ENCODE measurements at regions not wholly inside any gene's neighbourhood (a gene's known extent, or its start where the extent isn't known, plus 50 kb on each side); places are given as distances from the start of the nearest gene placed in this dataset.
A peak's percentile ranks its signal among the peaks of the same experiment; 100 is the strongest.
"Not testable (repeated sequence)": the region's sequence is repeated elsewhere in the genome, so short reads cannot be mapped to it uniquely, and the experiment has no call there.

DNA sequence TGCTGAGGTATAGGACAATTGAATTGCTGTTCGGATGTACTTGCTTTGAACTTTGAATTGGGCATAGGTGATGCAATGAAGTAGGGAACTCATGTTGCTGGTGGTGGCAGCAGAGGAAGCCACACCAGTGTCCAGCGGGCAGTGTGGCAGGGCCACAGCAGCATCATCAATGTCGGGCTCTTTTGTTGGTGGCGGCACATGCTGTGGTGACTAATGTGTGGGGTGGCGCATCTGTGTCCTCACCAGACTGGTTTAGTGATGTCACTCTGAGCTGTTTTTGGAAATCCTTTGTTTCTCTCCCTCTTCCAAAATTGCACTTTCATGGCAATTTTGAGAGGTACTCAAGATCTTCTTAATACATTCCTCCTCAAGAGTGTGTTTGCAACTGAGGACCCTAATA lies 187.6 kb downstream of the ETNK1 start:
- no peak for DNase-seq

GRCh38 chr12:22821985-22822384 lies 197.0 kb downstream of the ETNK1 start:
- DNase-seq, result no peak

DNA sequence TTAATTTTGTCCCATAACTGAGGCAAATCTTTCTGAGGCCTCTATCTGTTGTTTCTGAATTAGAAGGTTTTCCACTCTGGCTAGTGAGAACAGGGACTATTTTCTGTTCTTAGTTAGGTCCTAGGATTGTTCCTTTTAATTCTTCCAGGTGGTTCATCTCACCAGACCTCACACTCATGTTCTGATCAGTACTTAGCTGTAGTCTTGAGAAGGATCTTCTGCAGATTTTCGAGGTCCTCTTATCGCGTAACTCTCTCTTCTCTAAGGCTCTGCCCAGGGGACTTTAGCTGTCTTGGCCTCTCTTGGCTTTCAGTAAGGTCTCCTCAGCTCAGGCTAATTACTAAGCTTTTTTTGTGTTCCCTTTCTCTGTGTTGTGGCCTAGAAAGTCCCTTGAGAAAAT lies 201.1 kb downstream of the ETNK1 start:
- no peak for DNase-seq

DNA sequence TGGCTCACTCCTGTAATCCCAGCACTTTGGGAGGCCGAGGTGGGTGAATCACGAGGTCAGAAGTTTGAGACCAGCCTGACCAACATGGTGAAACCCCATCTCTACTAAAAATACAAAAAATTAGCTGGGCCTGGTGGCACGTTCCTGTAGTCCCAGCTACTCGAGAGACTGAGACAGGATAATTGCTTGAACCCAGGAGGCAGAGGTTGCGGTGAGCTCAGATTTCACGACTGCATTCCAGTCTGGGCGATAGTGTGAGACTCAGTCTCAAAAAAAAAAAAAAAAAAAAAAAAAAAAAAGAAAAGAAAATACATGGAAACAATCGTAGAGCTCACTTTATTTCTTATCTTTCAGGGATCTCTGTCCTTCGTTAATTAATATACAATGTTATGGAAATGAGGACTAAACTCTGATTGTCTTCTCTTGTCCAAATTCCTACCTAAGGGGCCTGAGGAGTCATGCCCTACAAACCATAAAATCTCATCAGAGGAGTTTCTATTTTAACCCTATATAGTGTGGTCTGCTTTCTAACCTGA lies 201.5 kb downstream of the ETNK1 start:
- not testable (repeated sequence) for DNase-seq

DNA sequence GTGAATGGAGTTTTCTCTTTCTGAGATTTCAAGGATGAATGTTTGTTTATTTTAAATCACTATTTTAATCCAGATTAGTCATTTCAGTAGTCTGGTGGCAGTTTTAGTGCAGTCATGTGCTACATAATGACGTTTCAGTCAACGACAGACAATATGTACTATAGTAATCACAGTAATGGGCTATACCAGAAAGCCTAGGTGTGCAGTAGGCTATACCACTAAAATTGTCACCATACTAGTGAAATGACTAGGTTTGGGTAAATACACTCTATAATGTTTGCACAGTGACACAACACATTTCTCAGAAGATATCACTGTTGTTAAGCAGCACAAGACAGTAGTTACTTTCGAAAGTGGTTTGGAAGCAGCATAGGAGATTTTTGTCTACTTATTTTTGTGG lies 203.1 kb downstream of the ETNK1 start:
- no peak for DNase-seq

- DNase-seq, result no peak
Observed at GRCh38 chr12:22835431-22835830, 210.5 kb downstream of the ETNK1 start.

- DNase-seq, result no peak
Observed at GRCh38 chr12:22850185-22850584, 225.2 kb downstream of the ETNK1 start.

DNA sequence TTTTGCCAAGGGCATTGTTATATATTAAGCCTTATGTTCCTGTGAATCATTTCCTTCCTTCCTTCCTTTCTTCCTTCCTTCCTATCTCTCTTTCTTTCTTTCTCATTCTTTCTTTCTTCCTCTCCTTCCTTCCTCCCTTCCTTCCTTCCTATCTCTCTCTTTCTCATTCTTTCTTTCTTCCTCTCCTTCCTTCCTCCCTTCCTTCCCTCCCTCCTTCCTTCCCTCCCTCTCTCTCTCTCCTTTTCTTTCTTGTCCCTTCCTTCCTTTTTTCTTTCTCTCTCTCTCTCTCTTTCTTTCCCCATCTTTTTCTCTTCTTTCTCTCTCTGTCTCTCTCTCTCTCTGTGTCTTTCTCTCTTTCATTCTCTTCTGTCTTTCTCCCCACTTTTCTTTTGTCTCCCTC lies 226.6 kb downstream of the ETNK1 start:
- DNase-seq, result no peak

GRCh38 chr12:22855456-22855855 lies 230.5 kb downstream of the ETNK1 start:
- DNase-seq, result no peak

GRCh38 chr12:22856178-22856577 lies 231.2 kb downstream of the ETNK1 start:
- DNase-seq, result peak; percentile 11 to 80 (median 25)

GRCh38 chr12:22858849-22859570 lies 234.0 kb downstream of the ETNK1 start:
- no peak for DNase-seq

DNA sequence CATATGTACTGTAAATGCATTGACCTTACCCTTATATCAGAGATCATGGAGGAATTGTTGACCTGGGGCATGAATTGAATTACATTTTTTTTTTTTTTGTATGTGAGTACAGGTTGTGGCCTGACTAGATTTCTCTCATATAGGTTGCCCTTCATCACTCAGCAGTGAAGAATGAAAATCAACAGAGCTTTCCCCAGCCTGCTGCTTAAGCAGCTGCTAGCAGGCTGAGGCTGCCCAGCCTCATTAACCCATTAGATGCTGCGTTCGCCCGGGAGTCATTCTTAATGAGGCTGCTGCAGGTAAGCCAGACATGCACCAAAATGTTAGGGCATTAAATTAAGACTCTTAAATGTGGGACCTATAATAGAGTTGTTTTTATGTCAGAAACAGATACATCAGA lies 236.0 kb downstream of the ETNK1 start:
- peak in 2 of 3 experiments; percentile 39 to 57 for DNase-seq

DNA sequence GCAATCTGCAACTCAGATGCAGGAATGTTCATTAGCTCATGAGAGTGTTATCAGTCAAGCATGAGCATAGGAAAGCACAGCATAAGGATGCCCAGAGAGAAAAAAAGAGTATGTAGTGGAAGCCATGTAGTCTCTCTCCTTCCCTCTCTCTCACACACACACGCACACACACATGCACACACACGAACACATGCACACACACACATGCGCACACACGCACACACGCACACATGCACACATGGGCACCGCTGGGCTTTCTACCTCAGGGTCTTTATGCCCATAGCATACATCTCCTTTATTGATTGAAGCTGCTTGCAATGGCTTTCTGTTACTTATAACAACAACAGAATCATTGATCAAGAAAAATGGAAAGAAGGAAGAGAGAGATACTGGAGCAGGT lies 240.9 kb downstream of the ETNK1 start:
- no peak for DNase-seq

GRCh38 chr12:22866406-22866805 lies 241.4 kb downstream of the ETNK1 start:
- DNase-seq, result no peak

DNA sequence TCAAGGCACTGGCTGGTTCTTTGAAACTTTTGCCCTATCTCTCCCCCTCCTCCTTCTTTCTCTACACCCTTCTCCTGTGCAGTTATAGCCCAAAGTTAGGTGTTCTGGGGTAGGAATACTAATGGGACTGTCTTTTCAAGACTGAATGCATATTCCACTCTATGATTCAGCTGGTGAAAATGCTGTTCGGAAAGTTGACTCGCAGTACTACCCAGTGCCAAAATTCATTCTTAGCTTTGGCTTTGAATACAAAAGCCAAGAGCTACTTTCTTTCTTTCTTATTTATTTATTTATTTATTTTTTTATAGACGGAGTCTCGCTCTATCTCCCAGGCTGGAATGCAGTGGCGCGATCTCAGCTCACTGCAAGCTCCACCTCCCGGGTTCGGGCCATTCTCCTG lies 249.2 kb downstream of the ETNK1 start:
- DNase-seq, result no peak

DNA sequence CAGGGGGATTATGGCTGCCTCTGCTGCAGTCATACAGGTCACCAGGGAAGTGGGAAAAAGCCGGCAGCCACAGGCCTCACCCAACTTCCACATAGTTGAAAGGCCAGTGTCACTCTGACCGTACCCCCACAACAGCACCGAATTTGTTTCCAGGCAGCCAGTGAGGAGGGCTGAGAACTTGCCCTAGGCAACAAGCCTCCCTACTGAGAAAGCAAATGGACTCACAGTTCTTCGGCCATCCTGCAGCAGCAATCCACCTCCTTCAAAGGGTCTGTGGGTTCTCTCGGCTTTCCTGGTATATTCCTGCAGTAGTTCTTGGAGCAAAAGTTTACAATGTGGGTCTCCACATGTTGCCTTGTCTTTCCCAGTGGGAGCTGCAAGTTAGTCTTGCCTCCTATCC lies 251.3 kb downstream of the ETNK1 start:
- DNase-seq, result no peak

DNA sequence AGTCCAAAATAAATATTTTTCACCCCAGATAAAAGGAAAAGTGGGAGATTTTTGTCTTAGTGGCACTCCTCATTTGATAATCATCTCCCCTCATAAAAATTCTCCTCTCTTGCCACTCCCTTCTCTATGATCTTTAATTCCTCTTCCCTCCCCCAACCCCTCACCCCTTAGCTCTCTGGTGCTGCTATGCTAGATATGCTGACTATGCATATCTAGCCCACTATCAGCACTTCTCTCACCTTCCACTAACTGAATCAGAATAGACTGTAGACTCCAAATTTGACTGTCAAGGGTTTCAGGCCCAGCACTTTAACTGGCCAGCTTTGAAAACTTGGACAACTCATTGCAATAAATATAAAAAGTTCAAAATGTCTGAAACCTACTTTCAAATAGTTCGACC lies 254.2 kb downstream of the ETNK1 start:
- no peak for DNase-seq

DNA sequence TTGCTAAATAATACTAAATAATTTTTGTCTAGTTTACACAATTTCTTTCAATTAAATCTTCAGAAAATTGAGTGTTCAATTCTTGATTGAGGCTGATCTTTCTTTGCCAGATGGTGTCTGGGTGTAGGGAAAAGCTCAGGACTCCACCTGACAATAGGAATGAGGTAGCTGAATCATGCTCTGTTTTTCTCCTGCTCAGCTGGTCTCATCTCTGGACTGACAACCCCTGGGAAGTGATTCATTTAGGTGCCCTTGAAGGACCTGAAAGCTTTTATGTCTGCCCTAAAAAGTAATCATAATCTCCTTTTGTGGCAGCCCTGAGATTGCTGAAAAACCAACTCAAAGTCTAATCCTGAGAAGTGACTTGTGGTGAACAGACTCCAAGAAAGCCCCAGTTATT lies 255.4 kb downstream of the ETNK1 start:
- no peak for DNase-seq

DNA sequence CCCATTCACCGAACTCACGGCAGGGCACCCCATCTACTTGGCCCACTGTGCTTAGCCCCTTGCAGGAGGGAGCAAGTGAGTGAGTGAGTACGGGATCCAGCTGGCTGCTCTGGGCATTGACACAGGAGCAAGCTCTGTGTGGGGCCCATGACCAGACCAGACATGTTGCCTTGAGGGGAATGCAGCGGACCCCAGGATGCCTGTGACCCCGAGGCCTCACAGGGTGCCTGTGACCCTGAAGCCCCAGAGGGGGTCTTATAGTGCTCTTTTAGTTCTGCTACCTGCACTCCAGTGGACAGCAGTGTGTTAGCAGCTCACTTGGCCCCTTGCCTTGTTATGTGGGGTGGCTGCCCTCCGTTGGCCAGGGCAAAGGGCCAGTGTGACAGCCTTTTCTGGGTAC lies 255.8 kb downstream of the ETNK1 start:
- DNase-seq, result no peak

GRCh38 chr12:22881878-22882385 lies 257.0 kb downstream of the ETNK1 start:
- DNase-seq, result no peak

DNA sequence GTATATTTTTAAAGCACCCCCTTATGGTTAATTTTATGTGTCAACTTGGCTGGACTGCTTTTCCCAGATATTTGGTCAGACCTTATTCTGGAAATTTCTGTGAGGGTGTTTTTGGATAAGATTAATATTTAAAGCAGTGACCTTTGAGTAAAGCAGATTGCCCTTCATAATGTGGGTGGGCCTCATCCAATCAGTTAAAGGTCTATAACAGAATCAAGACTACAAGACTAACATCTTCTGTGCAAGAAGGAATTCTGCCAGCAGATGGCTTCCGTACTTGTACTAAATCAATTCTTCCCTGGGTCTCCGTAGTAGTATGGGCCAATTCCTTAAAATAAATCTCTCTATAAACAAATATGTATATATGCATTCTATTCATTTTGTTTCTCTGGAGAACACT lies 257.6 kb downstream of the ETNK1 start:
- no peak for DNase-seq

DNA sequence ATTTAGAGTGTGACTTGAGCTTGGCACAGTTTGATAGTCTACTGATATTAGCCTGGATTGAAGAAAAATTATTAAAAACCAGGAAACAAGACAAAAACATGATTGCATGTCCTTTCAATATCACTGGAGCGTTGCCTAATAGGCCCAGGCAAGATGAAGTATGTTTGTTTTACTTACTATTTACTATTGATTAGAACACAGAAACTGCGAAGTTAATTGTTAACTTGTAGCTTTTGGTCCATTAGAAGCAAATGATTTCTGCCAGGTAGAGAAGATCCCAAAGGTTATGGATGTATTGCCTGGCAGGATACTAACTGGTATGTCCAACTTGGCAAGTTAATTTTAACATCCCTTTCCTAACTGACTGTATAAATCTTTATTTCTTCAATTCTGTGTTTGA lies 268.9 kb downstream of the ETNK1 start:
- DNase-seq, result no peak

GRCh38 chr12:22899184-22899583 lies 274.2 kb downstream of the ETNK1 start:
- no peak for DNase-seq

GRCh38 chr12:22900401-22900800 lies 275.4 kb downstream of the ETNK1 start:
- no peak for DNase-seq

DNA sequence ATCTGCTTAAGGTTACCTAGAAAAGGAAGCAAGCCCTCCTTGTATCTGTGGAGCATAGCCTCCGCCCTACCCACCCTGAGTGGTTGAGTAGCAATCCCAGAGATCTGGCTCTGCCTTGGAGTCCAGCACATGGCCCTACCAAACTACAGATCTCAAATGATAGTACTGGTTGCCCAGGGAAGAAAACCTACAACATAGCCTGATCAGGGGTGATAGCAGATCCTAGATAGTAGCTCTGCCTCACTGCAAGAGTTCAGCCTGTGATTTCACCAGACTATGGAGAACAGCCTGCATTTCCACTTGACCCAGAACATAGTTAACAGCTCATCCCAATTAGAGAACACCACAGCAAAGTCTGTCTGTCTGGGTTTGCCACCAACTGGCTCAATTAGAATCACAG lies 279.5 kb downstream of the ETNK1 start:
- DNase-seq, result no peak

Measured in NCI-H1417 (cell line).